Posterior vena cava (tissue), 2 donors: ENCODE measurements at regions not wholly inside any gene's neighbourhood (a gene's known extent, or its start where the extent isn't known, plus 50 kb on each side); places are given as distances from the start of the nearest gene placed in this dataset.
"Not testable (repeated sequence)": the region's sequence is repeated elsewhere in the genome, so short reads cannot be mapped to it uniquely, and the experiment has no call there.

Experiments used
- DNase-seq: peaks from one replicate; pipeline ENCODE4 v3.0.0-alpha.2; 2020; ENCODE audit warnings: low spot score
- intact Hi-C, 2 donors: fragments of 100-400 bp; cut with DNase I; formaldehyde crosslinking; loops; one replicate each; pipeline versions ENCODE4 v1.14.1 to v1.14.2; 2022 to 2023
- donor health status: DM: yes; HTN: yes; CAD: no.
- donor health status: DM: yes; HTN: yes; CAD: no.

- intact Hi-C loops = no loop called here
- DNase-seq = no peak
Observed at GRCh38 chr2:64274399-64275173, 130.4 kb upstream of the PELI1 start.

GRCh38 chr2:64275174-64275466, 130.9 kb upstream of the PELI1 start:
- DNase-seq = no peak
- intact Hi-C loops = no loop called here

- DNase-seq = no peak
- intact Hi-C loops = no loop called here
Observed at GRCh38 chr2:64276417-64277095, 132.3 kb upstream of the PELI1 start.

GRCh38 chr2:64277101-64277849, 133.1 kb upstream of the PELI1 start:
- DNase-seq = no peak
- intact Hi-C loops = no loop called here

- DNase-seq, intact Hi-C loops: not testable (repeated sequence)
Observed at GRCh38 chr2:64280812-64281211, 136.6 kb upstream of the PELI1 start.

GRCh38 chr2:64283006-64283570, 138.9 kb upstream of the PELI1 start:
- intact Hi-C loops = no loop called here
- DNase-seq = no peak

- DNase-seq = no peak
- intact Hi-C loops = no loop called here
Observed at GRCh38 chr2:64283641-64284361, 139.6 kb upstream of the PELI1 start.

- intact Hi-C loops = no loop called here
- DNase-seq = no peak
Observed at GRCh38 chr2:64284751-64285150, 140.5 kb upstream of the PELI1 start.

- no peak for DNase-seq
- intact Hi-C loops = no loop called here
Observed at GRCh38 chr2:64287202-64287740, 143.1 kb upstream of the PELI1 start.

- DNase-seq = no peak
- intact Hi-C loops = loop anchor here in 1 of 2 donors (2.0 kb wide), 1 partner anchor 32 kb away; no protein-coding TSS in a partner anchor
Observed at GRCh38 chr2:64288321-64289193, 144.3 kb upstream of the PELI1 start.

- intact Hi-C loops = loop anchor here in 1 of 2 donors (2.0 kb wide), 1 partner anchor 32 kb away; no protein-coding TSS in a partner anchor
- no peak for DNase-seq
Observed at GRCh38 chr2:64289251-64289650, 145.0 kb upstream of the PELI1 start.

GRCh38 chr2:64289737-64290136, 145.5 kb upstream of the PELI1 start:
- DNase-seq = no peak
- intact Hi-C loops = loop anchor here in 1 of 2 donors (2.0 kb wide), 1 partner anchor 33 kb away; no protein-coding TSS in a partner anchor

GRCh38 chr2:64291181-64291580, 147.0 kb upstream of the PELI1 start:
- no peak for DNase-seq
- intact Hi-C loops = no loop called here

GRCh38 chr2:64295326-64296139, 151.3 kb upstream of the PELI1 start:
- intact Hi-C loops = no loop called here
- no peak for DNase-seq

GRCh38 chr2:64296140-64296480, 151.9 kb upstream of the PELI1 start:
- no peak for DNase-seq
- intact Hi-C loops = no loop called here

- intact Hi-C loops = no loop called here
- DNase-seq = no peak
Observed at GRCh38 chr2:64296695-64297346, 152.6 kb upstream of the PELI1 start.

GRCh38 chr2:64298161-64298560, 153.9 kb upstream of the PELI1 start:
- intact Hi-C loops = loop anchor here in 1 of 2 donors (2.0 kb wide), 1 partner anchor 51 kb away; no protein-coding TSS in a partner anchor
- DNase-seq = no peak
